Upper lobe of left lung (tissue), 4 donors: ENCODE measurements at regions not wholly inside any gene's neighbourhood (a gene's known extent, or its start where the extent isn't known, plus 50 kb on each side); places are given as distances from the start of the nearest gene placed in this dataset.

Experiments
- POLR2A ChIP-seq, 4 donors: fragments of 450-650 bp; IDR thresholded peaks; one replicate each; pipeline ENCODE4 v1.5.1; 2016 to 2017; ENCODE audit warnings: antibody characterized with exemption in 4 of 4, mild to moderate bottlenecking in 2 of 4
- TF ChIP-seq, protein P1 (sequence below), 6 experiments: fragments of 450-650 bp in 4 of 6; fragments of 200-600 bp in 2 of 6; sonication (generic) in 2 of 6; IDR thresholded peaks; one replicate each; pipeline ENCODE4 v1.5.1; 2016 to 2019; ENCODE audit warnings: antibody characterized with exemption in 6 of 6

DNA sequence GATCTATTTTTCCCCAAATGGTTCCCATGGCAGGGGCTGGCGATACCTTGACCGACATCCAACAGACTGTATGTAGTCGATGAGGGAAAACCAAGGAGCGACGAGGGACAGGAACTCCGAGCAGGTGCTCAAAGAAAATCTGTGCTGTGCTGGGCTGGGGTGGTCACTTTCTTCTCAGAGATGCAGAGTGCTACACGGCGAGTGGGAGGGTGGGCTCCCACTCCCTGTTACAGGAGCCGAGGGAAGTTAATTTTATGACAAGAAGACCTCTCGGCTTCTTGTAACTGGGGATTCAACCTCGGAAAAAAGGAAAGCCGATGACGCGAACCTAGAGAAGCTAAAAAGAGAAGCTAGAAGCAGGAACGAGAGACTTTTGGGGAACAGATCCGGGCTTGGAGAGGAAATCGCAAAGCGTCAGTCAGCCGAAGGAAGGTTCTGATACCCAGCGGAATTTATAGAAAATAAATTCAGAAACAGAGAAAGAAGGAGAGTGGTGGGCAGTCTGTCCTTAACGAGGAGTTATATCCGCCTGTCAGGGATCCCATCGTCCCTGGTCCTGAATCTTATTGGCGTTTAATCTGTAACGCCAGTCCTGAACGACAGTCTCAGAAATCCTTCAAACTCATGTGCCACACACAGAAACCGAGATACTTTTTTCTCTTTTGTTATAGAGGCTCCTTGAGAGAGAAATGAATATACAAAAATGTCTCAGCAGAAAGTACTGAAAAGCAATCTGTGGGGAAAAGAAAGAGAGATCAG, 84.6 kb upstream of the ZNF322 start:
- TF ChIP-seq POLR2A (IDR thresholded peaks at IDR 0.05) = no peak
- TF ChIP-seq, protein P1, sequence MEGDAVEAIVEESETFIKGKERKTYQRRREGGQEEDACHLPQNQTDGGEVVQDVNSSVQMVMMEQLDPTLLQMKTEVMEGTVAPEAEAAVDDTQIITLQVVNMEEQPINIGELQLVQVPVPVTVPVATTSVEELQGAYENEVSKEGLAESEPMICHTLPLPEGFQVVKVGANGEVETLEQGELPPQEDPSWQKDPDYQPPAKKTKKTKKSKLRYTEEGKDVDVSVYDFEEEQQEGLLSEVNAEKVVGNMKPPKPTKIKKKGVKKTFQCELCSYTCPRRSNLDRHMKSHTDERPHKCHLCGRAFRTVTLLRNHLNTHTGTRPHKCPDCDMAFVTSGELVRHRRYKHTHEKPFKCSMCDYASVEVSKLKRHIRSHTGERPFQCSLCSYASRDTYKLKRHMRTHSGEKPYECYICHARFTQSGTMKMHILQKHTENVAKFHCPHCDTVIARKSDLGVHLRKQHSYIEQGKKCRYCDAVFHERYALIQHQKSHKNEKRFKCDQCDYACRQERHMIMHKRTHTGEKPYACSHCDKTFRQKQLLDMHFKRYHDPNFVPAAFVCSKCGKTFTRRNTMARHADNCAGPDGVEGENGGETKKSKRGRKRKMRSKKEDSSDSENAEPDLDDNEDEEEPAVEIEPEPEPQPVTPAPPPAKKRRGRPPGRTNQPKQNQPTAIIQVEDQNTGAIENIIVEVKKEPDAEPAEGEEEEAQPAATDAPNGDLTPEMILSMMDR (IDR thresholded peaks at IDR 0.05) = no peak
